NCI-H1694 treated with DMSO at 0.1 percent for 48 hours (cell line): ENCODE measurements at regions not wholly inside any gene's neighbourhood (a gene's known extent, or its start where the extent isn't known, plus 50 kb on each side); places are given as distances from the start of the nearest gene placed in this dataset.
"Not testable (repeated sequence)": the region's sequence is repeated elsewhere in the genome, so short reads cannot be mapped to it uniquely, and the experiment has no call there.

Experiments used
- DNase-seq: peaks from one replicate; lab custom pipeline; 2025; lab: John Stamatoyannopoulos, UW

DNA sequence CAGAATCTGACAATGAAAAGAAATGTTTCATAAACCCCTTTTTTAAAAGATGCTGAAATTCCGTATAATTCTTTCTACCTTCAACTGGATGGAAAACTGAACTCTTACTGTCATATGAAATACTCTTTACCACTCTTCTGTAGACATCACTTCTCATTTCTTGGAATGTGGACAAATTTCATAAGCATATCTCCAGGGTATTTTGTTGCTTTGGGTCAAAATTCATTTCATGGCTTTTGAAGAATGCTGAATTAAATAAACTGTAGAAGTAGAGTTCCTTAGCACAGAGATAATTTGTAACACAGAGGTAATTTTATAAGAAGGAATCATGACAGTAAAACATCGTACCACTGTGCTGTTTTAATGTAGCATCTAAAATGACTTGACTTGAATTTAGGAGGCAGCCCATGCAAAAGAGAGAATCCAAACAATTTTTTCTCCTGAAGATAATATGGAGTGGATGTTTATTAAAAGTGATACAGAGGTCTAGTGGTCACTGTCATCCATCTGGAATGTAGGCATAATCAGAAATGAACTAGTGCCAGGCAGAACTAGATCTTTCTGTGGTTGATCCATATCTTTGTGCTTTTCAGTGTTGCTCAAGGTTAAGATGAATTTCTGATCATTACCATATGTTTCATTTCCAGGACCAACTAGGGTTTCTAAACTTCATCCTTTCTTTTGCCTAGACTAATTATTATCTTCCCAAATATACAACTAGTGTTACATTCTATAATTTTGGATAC, 492.0 kb downstream of the KIF20B start:
- no peak for DNase-seq

DNA sequence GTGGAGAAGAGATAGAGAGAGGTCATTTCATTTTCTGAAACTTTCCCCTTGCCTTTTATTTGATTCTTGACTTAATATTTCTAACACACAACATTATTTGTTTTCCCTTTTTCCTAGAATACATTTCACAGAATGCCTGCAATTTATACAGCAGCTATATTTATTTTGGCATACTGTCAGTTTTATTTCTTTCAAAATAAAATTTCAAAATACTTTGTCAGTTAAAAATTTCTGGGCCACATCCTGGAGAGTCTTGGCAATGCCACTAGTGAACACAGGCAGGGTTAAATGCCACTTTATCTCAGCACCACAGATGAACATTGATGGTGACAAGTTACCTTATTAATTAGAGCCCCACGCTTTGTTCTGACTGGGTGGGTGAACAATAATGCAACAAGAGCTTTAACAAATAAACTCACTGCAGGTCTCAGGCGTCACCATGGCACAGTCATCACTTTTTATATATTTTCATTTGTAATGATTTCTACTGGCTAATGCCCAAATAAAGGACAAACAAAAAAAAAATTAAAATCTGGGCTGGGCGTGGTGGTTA, 494.0 kb downstream of the KIF20B start:
- no peak for DNase-seq

DNA sequence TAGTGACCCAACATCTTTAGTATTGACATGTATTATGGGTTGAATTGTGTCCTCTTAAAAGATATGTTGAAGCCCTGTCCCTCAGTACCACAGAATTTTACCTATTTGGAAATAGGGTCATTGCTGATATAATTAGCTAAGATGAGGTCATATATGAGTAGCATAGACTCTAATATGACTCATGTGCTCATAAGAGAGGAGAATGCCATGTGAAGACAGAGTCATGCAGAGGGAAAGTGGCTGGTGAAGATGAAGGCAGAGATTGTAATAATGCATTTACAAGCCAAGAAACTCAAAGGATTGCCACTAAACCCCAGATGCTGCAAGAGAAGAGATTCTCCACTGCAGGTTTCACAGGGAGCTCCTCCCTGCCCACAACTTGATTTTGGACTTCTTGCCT, 496.4 kb downstream of the KIF20B start:
- no peak for DNase-seq

DNA sequence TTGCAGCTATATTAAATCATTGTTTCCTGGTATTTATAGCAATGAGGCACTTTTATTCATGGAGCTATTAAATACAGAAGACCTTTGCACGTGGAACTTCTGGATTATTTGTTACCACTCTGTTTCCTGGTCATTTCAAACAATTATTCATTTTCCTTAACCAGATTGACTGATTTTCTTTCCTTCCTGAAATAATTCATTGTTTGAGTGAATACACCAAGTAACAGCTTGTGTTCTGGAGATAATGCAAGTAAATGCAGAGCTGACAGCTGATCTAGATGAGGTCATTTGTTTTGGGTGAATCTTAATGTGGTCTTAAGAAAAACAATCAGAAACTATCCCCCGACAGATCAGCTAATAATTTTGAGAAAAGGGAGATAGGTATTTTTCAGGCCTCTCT, 497.7 kb downstream of the KIF20B start:
- no peak for DNase-seq

DNA sequence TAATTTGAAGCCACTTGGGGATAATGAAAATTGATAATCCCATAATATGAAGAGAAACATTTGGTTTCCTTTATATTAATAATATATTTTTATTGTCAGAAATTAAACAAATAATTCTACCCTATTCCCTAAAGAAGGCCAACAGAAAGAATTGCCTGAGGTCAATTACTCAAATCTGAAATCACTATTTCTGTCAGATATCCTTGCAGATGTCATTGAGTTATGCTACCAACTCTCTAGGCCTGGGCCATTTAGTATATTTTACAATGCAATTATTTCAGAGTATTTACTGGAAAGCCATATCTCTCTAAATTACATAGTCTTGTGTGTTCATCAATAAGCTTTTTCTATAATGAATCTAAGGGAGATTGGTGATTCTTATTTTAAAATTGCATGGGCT, 498.1 kb downstream of the KIF20B start:
- no peak for DNase-seq

DNA sequence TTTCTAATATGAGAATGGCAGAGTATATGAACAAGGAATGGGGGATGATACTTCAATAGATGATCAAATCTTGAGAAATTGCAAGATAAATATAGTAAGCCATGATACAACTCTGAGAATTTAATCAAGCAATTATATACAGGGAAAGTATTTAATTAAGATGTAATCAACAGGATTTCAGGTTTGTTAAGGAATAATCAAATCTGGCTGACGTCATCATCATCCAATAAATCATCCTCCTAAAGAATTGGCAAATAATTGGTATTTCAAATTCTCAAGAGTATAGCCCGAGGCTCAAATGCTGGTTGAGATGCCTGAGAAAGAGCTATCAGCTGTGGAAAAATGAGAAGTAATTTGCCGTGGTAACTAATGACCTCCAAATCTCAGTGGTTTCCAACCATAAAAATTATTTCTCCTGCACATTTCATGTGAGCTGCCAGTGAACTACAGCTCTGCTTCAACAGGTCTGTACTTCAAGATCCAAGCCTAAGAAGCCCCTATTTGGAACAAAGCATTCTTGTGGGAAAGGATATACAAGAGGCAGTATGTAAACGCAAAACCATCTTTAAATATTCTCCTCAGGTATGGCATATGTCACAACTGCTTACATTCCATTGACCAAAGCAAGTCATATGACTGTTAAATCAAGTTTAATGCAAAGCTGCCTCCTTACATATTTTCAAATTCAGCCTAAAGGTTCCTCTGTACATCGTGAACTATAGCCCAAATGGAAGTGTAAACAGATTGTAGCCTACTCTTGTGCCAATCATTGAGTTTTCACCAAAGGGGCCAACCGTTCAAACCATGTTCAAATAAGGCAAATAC, 503.0 kb downstream of the KIF20B start:
- no peak for DNase-seq

DNA sequence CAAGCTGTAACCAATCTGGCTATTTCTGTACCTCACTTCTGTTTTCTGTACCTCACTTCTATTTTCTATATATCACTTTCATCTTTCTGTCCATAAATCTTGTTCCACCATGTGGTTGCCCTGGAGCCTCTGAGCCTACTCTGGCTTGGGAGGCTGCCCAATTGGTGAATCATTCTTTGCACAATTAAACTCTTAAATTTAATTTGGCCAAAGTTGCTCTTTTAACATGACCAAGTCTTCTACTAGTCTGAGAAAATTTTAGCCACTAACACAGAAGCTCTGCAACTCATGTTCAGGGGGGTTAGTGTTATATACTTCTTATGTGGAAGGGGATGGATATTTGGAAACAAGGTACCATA, 503.5 kb downstream of the KIF20B start:
- DNase-seq = no peak

DNA sequence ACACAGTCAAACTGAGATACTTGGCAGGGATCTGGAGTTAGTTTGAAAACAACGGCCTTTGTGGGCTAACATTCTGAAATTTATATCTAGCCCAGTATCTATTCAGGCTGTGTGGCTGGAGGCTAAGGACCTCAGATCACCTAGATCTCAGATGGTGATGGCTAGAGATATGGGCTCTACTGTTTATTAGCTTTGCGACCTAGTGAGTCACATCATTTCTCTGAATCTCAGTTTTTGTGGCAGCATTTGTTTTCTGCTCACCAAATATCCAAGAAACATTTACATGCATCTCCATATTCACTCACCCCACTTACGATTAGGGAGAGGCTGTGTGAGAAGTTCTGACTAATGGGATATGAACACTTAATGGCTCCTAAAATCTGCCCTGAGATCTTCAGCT, 503.9 kb downstream of the KIF20B start:
- DNase-seq = no peak

DNA sequence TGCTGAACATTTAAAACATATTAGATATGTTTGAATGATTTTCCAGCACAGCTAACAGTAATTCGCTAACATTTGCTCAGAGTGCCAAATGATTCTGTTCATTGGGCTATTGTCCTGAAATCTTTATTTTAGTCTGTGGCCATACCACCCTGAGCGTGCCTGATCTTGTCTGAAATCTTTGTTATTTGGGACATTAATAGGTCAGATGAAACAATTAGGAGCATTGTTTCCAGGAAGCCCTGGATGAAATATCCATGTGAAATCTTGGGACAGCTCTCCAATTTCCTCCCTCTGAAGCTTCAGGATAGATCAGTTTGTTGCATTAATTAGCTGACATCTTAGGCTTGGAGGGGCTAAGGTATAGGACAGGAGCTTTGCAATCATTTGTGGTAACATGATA, 512.0 kb downstream of the KIF20B start:
- no peak for DNase-seq

DNA sequence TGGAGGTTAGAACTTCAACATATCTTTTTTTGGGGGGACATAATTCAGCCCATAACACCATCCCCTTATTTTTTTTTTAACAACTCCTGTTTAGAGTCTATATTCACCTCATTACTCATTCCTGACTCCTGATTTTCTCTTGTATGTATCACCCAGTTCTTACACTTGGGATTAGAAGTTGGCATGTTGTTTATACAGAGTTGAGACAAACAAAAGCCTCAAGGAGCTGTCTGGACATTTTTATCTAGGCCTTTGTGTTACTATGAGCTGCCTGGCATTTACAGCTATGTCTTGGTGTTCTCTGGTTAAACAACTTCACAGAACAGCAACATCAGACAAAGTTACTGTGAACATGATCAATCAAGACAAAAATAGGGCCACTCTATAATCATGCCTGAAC, 517.5 kb downstream of the KIF20B start:
- DNase-seq = no peak

DNA sequence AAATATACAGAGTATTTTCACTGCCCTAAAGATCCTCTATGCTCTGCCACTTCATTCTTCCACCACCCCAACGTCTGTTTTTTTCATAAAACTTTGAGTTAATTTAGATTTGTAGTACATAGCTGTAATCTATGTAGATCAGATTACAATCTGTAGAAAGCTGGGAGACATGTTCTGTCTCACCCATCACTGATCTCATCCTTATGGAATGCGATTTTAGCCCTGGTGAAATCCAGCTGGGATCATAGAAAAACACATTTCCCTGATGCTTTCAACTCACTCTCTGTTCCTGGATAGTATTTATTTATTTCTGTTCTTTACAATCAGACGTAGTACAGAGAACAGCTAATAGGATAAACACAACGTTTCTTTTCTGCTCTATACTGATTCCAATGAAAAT, 521.0 kb downstream of the KIF20B start:
- no peak for DNase-seq

DNA sequence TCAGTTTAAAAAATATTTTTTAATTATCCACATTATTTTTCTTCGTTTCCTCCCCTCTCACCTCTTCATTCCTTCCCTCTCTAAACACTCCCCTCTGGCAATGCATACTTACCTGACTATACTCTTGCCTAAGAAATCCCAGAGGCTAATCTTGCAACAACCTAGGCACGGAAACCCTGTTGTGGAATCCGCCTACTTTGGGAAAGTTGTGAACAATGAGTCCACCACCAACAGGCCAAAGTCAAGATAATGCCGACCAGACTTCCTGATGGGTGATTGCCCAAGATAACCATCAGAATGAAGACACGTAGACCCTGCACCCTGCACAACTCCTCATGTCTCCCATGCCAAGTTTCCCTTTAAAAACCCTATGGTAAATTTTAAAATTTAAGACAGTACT, 521.5 kb downstream of the KIF20B start:
- DNase-seq = no peak

DNA sequence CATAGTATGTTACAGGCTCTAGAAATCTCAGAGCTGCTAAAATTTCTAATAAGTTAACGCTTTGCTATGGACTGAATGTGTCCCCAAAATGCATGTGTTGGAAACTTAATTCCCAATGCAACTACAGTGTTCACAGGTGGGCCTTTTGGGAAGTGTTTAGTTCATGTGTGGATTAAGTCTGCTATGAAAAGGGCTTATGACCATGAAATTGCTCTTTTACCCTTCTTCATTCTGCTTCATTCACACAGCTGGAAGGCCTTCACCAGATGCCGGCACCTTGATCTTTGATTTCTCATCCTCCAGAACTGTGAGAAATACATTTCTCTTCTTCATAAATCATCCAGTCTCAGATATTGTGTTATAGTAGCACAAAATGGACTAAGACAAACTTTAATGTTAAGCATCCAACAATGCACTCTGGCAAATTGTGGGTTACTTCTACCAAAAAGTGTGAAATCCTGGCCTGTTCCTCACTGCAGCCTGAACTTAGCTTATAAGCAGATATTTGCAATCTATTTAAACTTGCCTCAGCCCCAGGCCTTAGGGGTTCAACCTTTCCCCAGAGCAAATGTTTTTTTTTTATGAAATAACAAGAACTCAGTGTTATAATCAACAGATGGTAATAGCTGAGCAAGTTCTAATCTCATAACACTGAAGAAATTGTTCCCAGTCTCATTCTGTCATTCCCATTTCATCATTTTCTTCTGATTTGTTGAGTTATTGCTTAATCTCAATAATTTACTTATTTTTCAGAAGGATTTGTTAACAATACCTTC, 523.6 kb downstream of the KIF20B start:
- no peak for DNase-seq

DNA sequence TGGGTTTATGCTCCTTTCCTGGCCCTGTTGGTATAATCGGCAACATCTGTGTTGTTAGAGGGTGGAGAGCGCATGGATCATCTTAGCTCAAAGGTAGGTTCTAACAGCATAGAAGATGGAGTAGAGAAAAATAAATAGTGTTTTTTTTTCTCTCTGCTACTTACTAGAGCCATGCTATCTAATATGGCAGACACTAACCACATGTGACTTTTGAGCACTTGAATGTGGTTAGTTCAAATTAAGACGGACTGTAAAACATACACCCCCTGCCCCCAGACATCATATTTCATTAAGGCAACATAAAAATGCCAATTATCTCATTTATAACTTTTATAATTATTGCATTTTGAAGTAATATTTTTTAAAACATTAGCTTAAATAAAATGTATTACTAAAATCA, 525.1 kb downstream of the KIF20B start:
- DNase-seq = no peak

DNA sequence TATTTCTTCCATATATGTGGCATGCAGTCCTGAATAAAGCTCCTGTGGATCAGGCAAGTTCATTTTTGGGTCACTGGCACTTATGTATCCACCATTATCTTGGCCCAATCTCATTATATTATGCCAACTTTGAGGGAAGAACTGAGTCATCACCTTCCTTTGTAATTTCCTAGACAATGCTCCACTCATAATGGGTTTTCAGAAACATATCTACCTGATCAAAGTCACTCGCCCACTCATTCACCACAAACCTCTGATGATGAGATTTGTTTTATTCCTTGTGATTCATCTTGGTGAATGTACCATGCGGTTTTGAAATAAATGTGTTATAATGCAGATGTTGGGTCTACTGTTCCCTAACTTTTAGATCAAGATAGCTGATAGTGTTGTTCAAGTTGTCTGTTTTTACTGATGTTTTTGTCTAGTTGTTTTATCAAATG, 525.8 kb downstream of the KIF20B start:
- no peak for DNase-seq

DNA sequence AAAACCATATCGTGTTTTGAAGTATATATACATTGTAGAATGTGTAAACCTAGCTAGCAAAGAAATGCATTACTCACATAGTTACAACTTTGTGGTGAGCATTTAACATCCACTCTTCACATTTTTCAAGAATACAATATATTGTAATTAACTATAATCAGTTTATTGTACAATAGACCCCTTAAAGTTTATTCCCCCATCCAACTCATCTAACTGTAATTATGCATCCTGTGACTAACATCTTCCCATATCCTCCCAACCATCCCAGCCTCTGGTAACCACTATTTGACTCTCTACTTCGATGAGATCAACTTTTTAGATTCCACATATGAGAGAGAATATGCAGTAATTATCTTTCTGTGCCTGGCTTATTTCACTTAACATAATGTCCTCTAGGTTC, 526.4 kb downstream of the KIF20B start:
- DNase-seq = no peak

DNA sequence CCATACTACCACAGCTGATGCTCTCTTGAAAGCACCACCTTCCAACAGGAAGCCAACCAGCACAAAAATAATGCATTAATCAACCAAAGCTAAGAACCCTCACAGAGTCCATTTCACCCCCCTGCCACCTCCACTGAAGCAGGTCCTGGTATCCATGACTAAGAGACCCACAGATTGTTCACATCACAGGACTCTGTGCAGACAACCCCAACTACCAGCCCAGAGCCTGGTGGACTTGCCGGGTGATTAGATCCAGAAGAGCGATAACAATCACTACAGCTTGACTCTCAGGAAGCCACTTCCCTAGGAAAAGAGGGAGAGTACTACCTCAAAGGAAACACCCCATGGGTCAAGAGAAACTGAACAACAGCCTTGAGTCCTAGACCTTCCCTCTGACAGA, 528.1 kb downstream of the KIF20B start:
- no peak for DNase-seq

DNA sequence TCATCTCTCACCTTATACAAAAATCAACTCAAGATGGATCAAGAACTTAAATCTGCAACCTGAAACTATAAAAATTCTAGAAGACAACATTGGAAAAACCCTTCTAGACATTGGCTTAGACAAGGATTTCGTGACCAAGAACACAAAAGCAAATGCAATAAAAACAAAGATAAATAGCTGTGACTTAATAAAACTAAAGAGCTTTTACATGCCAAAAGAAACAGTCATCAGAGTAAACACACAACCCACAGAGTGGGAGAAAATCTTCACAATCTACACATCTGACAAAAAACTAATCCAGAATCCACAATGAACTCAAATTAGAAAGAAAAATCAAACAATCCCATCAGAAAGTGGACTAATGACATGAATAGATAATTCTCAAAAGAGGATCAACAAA, 532.4 kb downstream of the KIF20B start:
- not testable (repeated sequence) for DNase-seq

DNA sequence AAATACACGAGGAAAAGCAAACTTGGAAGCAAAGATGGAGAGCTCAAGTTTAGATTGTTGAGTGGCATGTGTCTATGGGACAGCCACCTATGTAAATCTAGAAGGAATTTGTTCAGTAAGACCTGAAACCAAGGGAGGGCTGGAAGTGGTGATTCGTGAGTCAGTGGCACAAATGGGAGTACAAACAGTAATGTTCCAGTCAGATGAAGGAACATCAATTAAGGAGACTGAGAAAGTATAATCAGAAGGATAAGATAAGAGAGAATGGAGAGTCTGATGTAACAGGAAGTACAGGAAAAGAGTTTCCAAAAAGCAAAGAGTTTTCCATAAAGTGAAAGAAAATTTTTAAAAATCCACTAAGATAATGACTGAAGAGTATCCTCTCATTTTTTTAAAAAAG, 544.2 kb downstream of the KIF20B start:
- no peak for DNase-seq

DNA sequence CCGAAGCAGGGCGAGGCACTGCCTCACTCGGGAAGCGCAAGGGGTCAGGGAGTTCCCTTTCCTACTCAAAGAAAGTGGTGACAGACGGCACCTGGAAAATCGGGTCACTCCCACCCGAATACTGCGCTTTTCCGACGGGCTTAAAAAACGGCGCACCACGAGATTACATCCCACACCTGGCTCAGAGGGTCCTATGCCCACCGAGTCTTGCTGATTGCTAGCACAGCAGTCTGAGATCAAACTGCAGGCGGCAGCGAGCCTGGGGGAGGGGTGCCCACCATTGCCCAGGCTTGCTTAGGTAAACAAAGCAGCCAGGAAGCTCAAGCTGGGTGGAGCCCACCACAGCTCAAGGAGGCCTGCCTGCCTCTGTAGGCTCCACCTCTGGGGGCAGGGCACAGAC, 549.4 kb downstream of the KIF20B start:
- DNase-seq = not testable (repeated sequence)

DNA sequence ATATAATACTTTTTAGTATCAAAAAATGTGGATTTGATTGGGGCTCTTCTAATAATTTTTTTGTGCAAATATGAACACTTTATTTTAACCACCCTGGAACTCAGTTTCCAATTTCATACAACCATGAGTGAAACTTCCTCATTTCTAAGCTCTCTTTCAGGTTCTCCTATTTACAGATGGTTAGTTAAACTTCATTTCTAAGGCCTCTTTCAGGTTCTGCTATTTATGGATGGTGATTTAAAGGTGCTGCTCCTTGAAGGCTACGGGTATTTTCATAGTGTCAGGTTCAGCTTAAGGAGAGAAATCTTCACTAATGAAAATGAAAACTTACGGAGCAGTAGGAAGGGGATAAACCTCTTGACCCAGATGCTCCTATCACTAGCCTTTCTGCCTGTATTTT, 568.3 kb downstream of the KIF20B start:
- DNase-seq = no peak

DNA sequence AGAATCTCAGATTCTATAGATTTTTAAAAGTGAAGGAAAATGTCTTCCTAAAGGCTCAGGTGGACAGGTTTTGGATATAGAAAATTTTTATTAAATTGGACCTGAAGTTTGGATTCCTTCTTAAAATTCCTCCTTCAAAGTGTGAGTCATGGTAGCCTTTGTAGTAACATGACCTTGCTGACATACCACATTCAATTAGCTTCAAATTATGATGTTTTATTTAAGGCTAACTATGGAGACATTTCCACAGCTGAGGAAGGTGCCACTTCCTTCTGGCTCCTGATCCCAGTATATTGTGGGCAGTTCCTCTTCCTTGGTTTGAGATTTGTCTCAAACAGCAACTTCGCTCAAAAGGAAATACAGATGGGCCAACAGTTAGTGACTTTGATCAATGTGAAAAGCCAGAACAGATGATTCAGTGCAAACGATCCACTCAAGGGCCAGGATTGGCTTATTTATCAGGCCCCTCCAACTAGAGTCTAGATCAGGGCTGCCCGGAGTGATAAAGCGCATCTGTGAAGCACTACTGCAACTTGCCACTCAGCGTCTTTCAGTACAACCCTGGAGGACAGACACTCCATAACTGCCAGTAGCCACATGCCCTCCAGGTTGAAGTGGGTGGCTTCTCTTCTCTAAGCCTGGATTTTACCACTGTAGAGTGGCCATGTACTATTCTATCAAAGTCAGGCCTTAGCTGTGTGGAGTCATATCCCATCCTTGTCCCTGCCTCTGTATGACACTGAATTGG, 573.5 kb downstream of the KIF20B start:
- no peak for DNase-seq
